Upper lobe of left lung (tissue), 6 donors: ENCODE measurements at regions not wholly inside any gene's neighbourhood (a gene's known extent, or its start where the extent isn't known, plus 50 kb on each side); places are given as distances from the start of the nearest gene placed in this dataset.

ENCODE experiments used
- ATAC-seq, 2 donors: fragments of 200-7000 bp; cut with Tn5 transposase; one replicate each; pipeline ENCODE4 v1.9.1; 2022; ENCODE audit warnings: mild to moderate bottlenecking in 2 of 2, moderate library complexity in 2 of 2; ENCODE audit not compliant: low FRiP score in 2 of 2
- DNase-seq, 2 donors: peaks; one replicate each; pipeline ENCODE4 v3.0.0-alpha.2; 2019 to 2020
- H3K27ac ChIP-seq, 4 donors: fragments of 200-600 bp; sonication (generic); one replicate each; pipeline ENCODE4 v1.5.1; 2016 to 2019
- H3K27me3 ChIP-seq, 4 donors: fragments of 200-600 bp; sonication (generic); one replicate each; pipeline ENCODE4 v1.5.1; 2017 to 2019
- H3K36me3 ChIP-seq, 4 donors: fragments of 200-600 bp; sonication (generic); one replicate each; pipeline ENCODE4 v1.5.1; 2016 to 2019
- H3K4me1 ChIP-seq, 4 donors: fragments of 200-600 bp; sonication (generic); one replicate each; pipeline ENCODE4 v1.5.1; 2018 to 2019
- H3K4me3 ChIP-seq, 4 donors: fragments of 200-600 bp; sonication (generic); one replicate each; pipeline ENCODE4 v1.5.1; 2017 to 2019; ENCODE audit warnings: mild to moderate bottlenecking in 2 of 4, moderate library complexity in 1 of 4
- H3K9me3 ChIP-seq, 4 donors: fragments of 200-600 bp; sonication (generic); one replicate each; pipeline ENCODE4 v1.5.1; 2018 to 2019
- CTCF ChIP-seq, 6 experiments: fragments of 450-650 bp in 4 of 6; fragments of 200-600 bp in 2 of 6; sonication (generic) in 2 of 6; IDR thresholded peaks; one replicate each; pipeline ENCODE4 v1.5.1; 2016 to 2019; ENCODE audit warnings: antibody characterized with exemption in 6 of 6
- EP300 ChIP-seq, 4 donors: sonication (generic); formaldehyde crosslinking; IDR thresholded peaks; one replicate each; pipeline ENCODE4 v1.5.1; 2017; ENCODE audit warnings: antibody characterized with exemption in 4 of 4, control low read depth in 2 of 4
- POLR2A ChIP-seq, 4 donors: fragments of 450-650 bp; IDR thresholded peaks; one replicate each; pipeline ENCODE4 v1.5.1; 2016 to 2017; ENCODE audit warnings: antibody characterized with exemption in 4 of 4, mild to moderate bottlenecking in 2 of 4
- POLR2AphosphoS5 ChIP-seq, 2 donors: sonication (generic); formaldehyde crosslinking; IDR thresholded peaks; one replicate each; pipeline ENCODE4 v1.5.1; 2017; ENCODE audit warnings: antibody characterized with exemption in 2 of 2
- WGBS, 2 donors: methylation state at CpG; one replicate each; pipeline ENCODE4 v1.1.5; 2017 to 2018; 5-methylcytosine and 5-hydroxymethylcytosine counted together
- donor health status: DM: no; HTN: no; CAD: no; lungs with moderate emphysema.
- donor health status: DM: no; HTN: yes; CAD: no; lungs with severe emphysema.

GRCh38 chr6:81634155-81634880 lies 118.2 kb downstream of the TENT5A start:
- H3K36me3 ChIP-seq = no peaks in the 10 kb centered on the region
- H3K4me1 ChIP-seq = no peaks in the 10 kb centered on the region
- TF ChIP-seq CTCF (IDR thresholded peaks at IDR 0.05) = no peak
- TF ChIP-seq POLR2AphosphoS5 (IDR thresholded peaks at IDR 0.05) = no peak
- TF ChIP-seq EP300 (IDR thresholded peaks at IDR 0.05) = no peak
- no peak for TF ChIP-seq POLR2A (IDR thresholded peaks at IDR 0.05)
- no peak overlapping the region for H3K27ac ChIP-seq
- ATAC-seq (no peak), DNase-seq (no peak)
- no peak overlapping the region for H3K4me3 ChIP-seq
- peaks cover 0 to 15% (median 5%) of the 10 kb centered on the region in 4 donors for H3K9me3 ChIP-seq
- no peaks in the 10 kb centered on the region for H3K27me3 ChIP-seq
- WGBS, 2 donors = 89 to 90% methylated on average over 3 of the region's 3 CpGs

GRCh38 chr6:81633391-81633790 lies 119.1 kb downstream of the TENT5A start:
- no peaks in the 10 kb centered on the region for H3K27me3 ChIP-seq
- H3K4me3 ChIP-seq = no peak overlapping the region
- H3K4me1 ChIP-seq = no peaks in the 10 kb centered on the region
- DNase-seq (no peak), ATAC-seq (no peak)
- no peak overlapping the region for H3K27ac ChIP-seq
- H3K36me3 ChIP-seq = no peaks in the 10 kb centered on the region
- peaks cover 0 to 15% (median 5%) of the 10 kb centered on the region in 4 donors for H3K9me3 ChIP-seq
- TF ChIP-seq POLR2A (IDR thresholded peaks at IDR 0.05) (no peak), POLR2AphosphoS5 (IDR thresholded peaks at IDR 0.05) (no peak), EP300 (IDR thresholded peaks at IDR 0.05) (no peak), CTCF (IDR thresholded peaks at IDR 0.05) (no peak)

GRCh38 chr6:81630719-81631118 lies 121.8 kb downstream of the TENT5A start:
- no peak for ATAC-seq
- 80 to 83% methylated on average over 1 of the region's 1 CpG for WGBS, 2 donors

GRCh38 chr6:81625216-81625615 lies 127.3 kb downstream of the TENT5A start:
- H3K4me3 ChIP-seq = no peak overlapping the region
- H3K9me3 ChIP-seq = peaks cover 0 to 2% (median 0%) of the 10 kb centered on the region in 4 donors
- ATAC-seq (no peak), DNase-seq (no peak)
- no peaks in the 10 kb centered on the region for H3K36me3 ChIP-seq
- TF ChIP-seq POLR2A (IDR thresholded peaks at IDR 0.05) (no peak), EP300 (IDR thresholded peaks at IDR 0.05) (no peak), CTCF (IDR thresholded peaks at IDR 0.05) (no peak), POLR2AphosphoS5 (IDR thresholded peaks at IDR 0.05) (no peak)
- H3K27me3 ChIP-seq = no peaks in the 10 kb centered on the region
- 100% methylated on average over 1 of the region's 1 CpG for WGBS, 2 donors
- H3K27ac ChIP-seq = no peak overlapping the region
- H3K4me1 ChIP-seq = no peaks in the 10 kb centered on the region

More at GRCh38 chr6:81630719-81631118, 121.8 kb downstream of the TENT5A start:
- Histone ChIP-seq H3K36me3 (no peaks in the 10 kb centered on the region), H3K27me3 (no peaks in the 10 kb centered on the region), H3K27ac (no peak overlapping the region), H3K9me3 (peaks cover 0 to 15% (median 5%) of the 10 kb centered on the region in 4 donors), H3K4me1 (no peaks in the 10 kb centered on the region), H3K4me3 (no peak overlapping the region)
- no peak for DNase-seq
- no peak for TF ChIP-seq POLR2AphosphoS5 (IDR thresholded peaks at IDR 0.05)
- no peak for TF ChIP-seq CTCF (IDR thresholded peaks at IDR 0.05)
- no peak for TF ChIP-seq EP300 (IDR thresholded peaks at IDR 0.05)
- no peak for TF ChIP-seq POLR2A (IDR thresholded peaks at IDR 0.05)

GRCh38 chr6:81624453-81624852 lies 128.0 kb downstream of the TENT5A start:
- TF ChIP-seq EP300 (IDR thresholded peaks at IDR 0.05) = no peak
- no peak for TF ChIP-seq POLR2A (IDR thresholded peaks at IDR 0.05)
- TF ChIP-seq POLR2AphosphoS5 (IDR thresholded peaks at IDR 0.05) = no peak
- TF ChIP-seq CTCF (IDR thresholded peaks at IDR 0.05) = no peak
- WGBS, 2 donors = 84 to 95% methylated on average over 1 of the region's 1 CpG
- ATAC-seq = no peak

More at GRCh38 chr6:81624453-81624852, 128.0 kb downstream of the TENT5A start:
- no peak overlapping the region for H3K4me3 ChIP-seq
- H3K36me3 ChIP-seq = no peaks in the 10 kb centered on the region
- no peaks in the 10 kb centered on the region for H3K4me1 ChIP-seq
- no peaks in the 10 kb centered on the region for H3K27me3 ChIP-seq
- DNase-seq = no peak
- H3K9me3 ChIP-seq = no peaks in the 10 kb centered on the region
- H3K27ac ChIP-seq = no peak overlapping the region
